H1 (cell line): ENCODE measurements at regions not wholly inside any gene's neighbourhood (a gene's known extent, or its start where the extent isn't known, plus 50 kb on each side); places are given as distances from the start of the nearest gene placed in this dataset.

Experiments
- CTCF ChIA-PET: fragments of 300-600 bp; sonication (Branson Sonifier 250); formaldehyde crosslinking; loops from one replicate; lab custom pipeline; 2021; ENCODE audit not compliant: partially characterized antibody; lab: Charles Lee
- POLR2A ChIA-PET: fragments of 300-600 bp; sonication (Branson Sonifier 250); formaldehyde crosslinking; loops from one replicate; lab custom pipeline; 2021; ENCODE audit warnings: inconsistent platforms; ENCODE audit not compliant: partially characterized antibody; lab: Charles Lee
- DNase-seq, 2 experiments: peaks; one replicate each; pipeline versions ENCODE4 v3.0.0 to v3.0.0-alpha.2; 2010 to 2022; ENCODE audit warnings: low spot score in 2 of 2, low read depth in 1 of 2, mixed read lengths in 1 of 2
- FAIRE-seq: peaks from 2 replicates; lab custom pipeline; 2011; peaks lifted over from hg19 to GRCh38; lab: Jason Lieb, UNC
- H2AFZ ChIP-seq: 2 replicates; pipeline ENCODE4 v1.8.1; 2012; ENCODE audit warnings: low read length, inconsistent platforms
- H2AK5ac ChIP-seq: 2 replicates; pipeline ENCODE4 v1.6.1; 2013; ENCODE audit warnings: low read depth, low read length
- H2BK120ac ChIP-seq: replicated peaks from 2 replicates; pipeline ENCODE3; 2013; ENCODE audit warnings: low read depth, low read length, inconsistent platforms
- H2BK12ac ChIP-seq: 2 replicates; pipeline ENCODE4 v1.6.1; 2013; ENCODE audit warnings: low read depth, low read length
- H2BK15ac ChIP-seq: 2 replicates; pipeline ENCODE4 v1.6.1; 2013; ENCODE audit warnings: low read length
- H2BK20ac ChIP-seq: 2 replicates; pipeline ENCODE4 v1.6.1; 2013; ENCODE audit warnings: low read length
- H2BK5ac ChIP-seq: 2 replicates; pipeline ENCODE4 v1.6.1; 2013; ENCODE audit warnings: low read depth, low read length
- H3K14ac ChIP-seq: 2 replicates; pipeline ENCODE4 v1.6.1; 2013; ENCODE audit warnings: inconsistent platforms; ENCODE audit not compliant: insufficient read length
- H3K18ac ChIP-seq: 2 replicates; pipeline ENCODE4 v1.6.1; 2013; ENCODE audit warnings: low read length; ENCODE audit errors: extremely low read depth
- H3K23ac ChIP-seq: 2 replicates; pipeline ENCODE4 v1.6.1; 2013; ENCODE audit warnings: inconsistent platforms; ENCODE audit not compliant: insufficient read length
- H3K23me2 ChIP-seq: 2 replicates; pipeline ENCODE4 v1.6.1; 2013; ENCODE audit warnings: low read depth, low read length
- H3K27ac ChIP-seq: 2 replicates; pipeline ENCODE4 v1.6.1; 2011; ENCODE audit warnings: low read depth, low read length, inconsistent platforms
- H3K27me3 ChIP-seq, 4 experiments: replicated peaks in 1 of 4; 1 replicate in 1 of 4; 2 replicates in 3 of 4; pipeline versions ENCODE4 v1.6.1 to v1.8.1; 2011 to 2013; ENCODE audit warnings: low read length in 3 of 4, mild to moderate bottlenecking in 3 of 4, inconsistent platforms in 2 of 4, mixed read lengths in 2 of 4, moderate library complexity in 1 of 4; ENCODE audit not compliant: control insufficient read depth in 3 of 4, insufficient read depth in 3 of 4; ENCODE audit errors: extremely low read depth in 1 of 4
- H3K36me3 ChIP-seq, 4 experiments: 2 replicates each; pipeline versions ENCODE4 v1.6.1 to v1.8.1; 2011 to 2013; ENCODE audit warnings: mild to moderate bottlenecking in 4 of 4, low read length in 3 of 4, moderate library complexity in 2 of 4, control low read depth in 1 of 4, inconsistent platforms in 1 of 4; ENCODE audit not compliant: insufficient read depth in 4 of 4, control insufficient read depth in 2 of 4
- H3K4ac ChIP-seq: replicated peaks from 2 replicates; pipeline ENCODE3; 2013; ENCODE audit warnings: low read length, low read depth, mixed read lengths, inconsistent platforms; ENCODE audit not compliant: insufficient read length
- H3K4me1 ChIP-seq, 4 experiments: replicated peaks in 1 of 4; 1 replicate in 1 of 4; 2 replicates in 3 of 4; pipeline versions ENCODE4 v1.6.1 to v1.8.1; 2011 to 2013; ENCODE audit warnings: low read length in 3 of 4, inconsistent platforms in 2 of 4, mixed read lengths in 1 of 4; ENCODE audit not compliant: insufficient read depth in 4 of 4, control insufficient read depth in 3 of 4
- H3K4me2 ChIP-seq, 2 experiments: 2 replicates each; pipeline versions ENCODE4 v1.6.1 to v1.8.1; 2011 to 2013; ENCODE audit warnings: low read depth in 2 of 2, low read length in 2 of 2, control low read depth in 1 of 2, inconsistent platforms in 1 of 2, mild to moderate bottlenecking in 1 of 2; ENCODE audit not compliant: insufficient read depth in 1 of 2
- H3K4me3 ChIP-seq, 4 experiments: fragments of 200-600, 300-600 bp in 1 of 4; sonication (generic), shearing (Covaris generic), sonication (Bioruptor Twin) in 1 of 4; 2 replicates each; pipeline versions ENCODE4 v1.5.1 to v1.8.1; 2011 to 2016; ENCODE audit warnings: low read length in 4 of 4, low read depth in 3 of 4, control low read depth in 2 of 4, inconsistent platforms in 2 of 4, mild to moderate bottlenecking in 2 of 4, mixed read lengths in 1 of 4, moderate library complexity in 1 of 4; ENCODE audit not compliant: insufficient read depth in 2 of 4; ENCODE audit errors: extremely low read depth in 1 of 4
- H3K56ac ChIP-seq: replicated peaks from 2 replicates; pipeline ENCODE3; 2013; ENCODE audit warnings: low read depth, mild to moderate bottlenecking, mixed read lengths, low read length, inconsistent platforms; ENCODE audit not compliant: insufficient read length
- H3K79me1 ChIP-seq: 2 replicates; pipeline ENCODE4 v1.6.1; 2013; ENCODE audit warnings: low read depth, low read length, control low read depth
- H3K79me2 ChIP-seq, 2 experiments: 2 replicates each; pipeline versions ENCODE4 v1.6.1 to v1.8.1; 2012 to 2013; ENCODE audit warnings: low read length in 2 of 2, mild to moderate bottlenecking in 2 of 2, inconsistent platforms in 1 of 2; ENCODE audit not compliant: insufficient read depth in 2 of 2, control insufficient read depth in 1 of 2
- H3K9ac ChIP-seq, 4 experiments: replicated peaks in 1 of 4; 1 replicate in 1 of 4; 2 replicates in 3 of 4; pipeline versions ENCODE4 v1.6.1 to v1.8.1; 2011 to 2013; ENCODE audit warnings: low read depth in 3 of 4, low read length in 3 of 4, control low read depth in 2 of 4, mild to moderate bottlenecking in 2 of 4, moderate library complexity in 2 of 4, inconsistent platforms in 1 of 4; ENCODE audit errors: extremely low read depth in 1 of 4
- H3K9me3 ChIP-seq, 2 experiments: 2 replicates each; pipeline versions ENCODE4 v1.6.1 to v1.8.1; 2012 to 2013; ENCODE audit warnings: mild to moderate bottlenecking in 2 of 2, moderate library complexity in 2 of 2, control low read depth in 1 of 2, inconsistent platforms in 1 of 2, low read depth in 1 of 2, low read length in 1 of 2, mixed read lengths in 1 of 2; ENCODE audit not compliant: insufficient read depth in 2 of 2
- H4K20me1 ChIP-seq, 2 experiments: replicated peaks in 1 of 2; 2 replicates each; pipeline versions ENCODE3 to v1.8.1; 2011 to 2013; ENCODE audit warnings: inconsistent platforms in 2 of 2, low read length in 2 of 2, mild to moderate bottlenecking in 1 of 2; ENCODE audit not compliant: insufficient read depth in 2 of 2, control insufficient read depth in 1 of 2
- H4K5ac ChIP-seq: 2 replicates; pipeline ENCODE4 v1.6.1; 2013; ENCODE audit warnings: low read length, low read depth, mixed read lengths, inconsistent platforms; ENCODE audit not compliant: insufficient read length
- H4K8ac ChIP-seq: 2 replicates; pipeline ENCODE4 v1.8.0; 2013; ENCODE audit warnings: mild to moderate bottlenecking, moderate library complexity, low read length, inconsistent platforms; ENCODE audit not compliant: insufficient read depth; ENCODE audit errors: extremely low read depth
- H4K91ac ChIP-seq: replicated peaks from 2 replicates; pipeline ENCODE3; 2013; ENCODE audit warnings: low read length, mixed read lengths, inconsistent platforms; ENCODE audit not compliant: insufficient read length
- GABPA ChIP-seq: IDR thresholded peaks from 2 replicates; pipeline ENCODE4 v1.6.1; 2011; ENCODE audit warnings: mild to moderate bottlenecking, low read length, moderate library complexity, borderline replicate concordance; ENCODE audit not compliant: insufficient read depth
- HDAC2 ChIP-seq, 2 experiments: fragments of 300-600 bp in 1 of 2; sonication (generic) in 1 of 2; IDR thresholded peaks; 2 replicates each; pipeline ENCODE4 v1.6.1; 2011 to 2012; ENCODE audit warnings: low read depth in 2 of 2, low read length in 2 of 2, mild to moderate bottlenecking in 2 of 2, moderate library complexity in 2 of 2, borderline replicate concordance in 1 of 2, inconsistent platforms in 1 of 2
- JUN ChIP-seq: IDR thresholded peaks from 2 replicates; pipeline ENCODE4 v1.6.1; 2011; ENCODE audit warnings: low read depth, mild to moderate bottlenecking, improper control_type of control experiment, low read length
- KDM1A ChIP-seq: fragments of 200-600, 300-600 bp; sonication (generic); IDR thresholded peaks from 2 replicates; pipeline ENCODE4 v1.7.1; 2016; ENCODE audit warnings: mild to moderate bottlenecking, low read length, borderline replicate concordance
- NRF1 ChIP-seq: IDR thresholded peaks from 2 replicates; pipeline ENCODE4 v1.6.1; 2011; ENCODE audit warnings: mild to moderate bottlenecking, low read depth, low read length, improper control_type of control experiment
- PHF8 ChIP-seq: fragments of 200-600 bp; sonication (generic); conservative IDR thresholded peaks from 2 replicates; pipeline ENCODE4 v1.7.1; 2012; ENCODE audit warnings: low read depth, mild to moderate bottlenecking, inconsistent platforms, low read length, moderate library complexity
- POU5F1 ChIP-seq: IDR thresholded peaks from 2 replicates; pipeline ENCODE4 v1.6.1; 2011; ENCODE audit warnings: low read depth, mild to moderate bottlenecking, low read length, moderate library complexity
- RFX5 ChIP-seq: IDR thresholded peaks from 2 replicates; pipeline ENCODE4 v1.6.1; 2011; ENCODE audit warnings: low read depth, low read length, improper control_type of control experiment, borderline replicate concordance
- SP4 ChIP-seq: IDR thresholded peaks from 2 replicates; pipeline ENCODE4 v1.6.1; 2012; ENCODE audit warnings: low read length, inconsistent platforms
- WGBS, 2 experiments: shearing (Covaris generic) in 1 of 2; methylation state at CpG; one replicate each; pipeline versions ENCODE4 v1.1.6 to v1.1.7; 2013 to 2015; ENCODE audit warnings: low lambda C conversion rate in 2 of 2, mixed read lengths in 2 of 2, inconsistent platforms in 1 of 2, low coverage in 1 of 2, missing lambda C conversion rate in 1 of 2; ENCODE audit not compliant: insufficient replicate concordance in 2 of 2, insufficient coverage in 1 of 2, insufficient read length in 1 of 2; ENCODE audit errors: extremely low coverage in 1 of 2, missing lambda C conversion rate in 1 of 2; 5-methylcytosine and 5-hydroxymethylcytosine counted together
- TF ChIP-seq, protein P1 (sequence below): IDR thresholded peaks from 2 replicates; pipeline ENCODE4 v1.6.1; 2012; ENCODE audit warnings: low read length, inconsistent platforms

DNA sequence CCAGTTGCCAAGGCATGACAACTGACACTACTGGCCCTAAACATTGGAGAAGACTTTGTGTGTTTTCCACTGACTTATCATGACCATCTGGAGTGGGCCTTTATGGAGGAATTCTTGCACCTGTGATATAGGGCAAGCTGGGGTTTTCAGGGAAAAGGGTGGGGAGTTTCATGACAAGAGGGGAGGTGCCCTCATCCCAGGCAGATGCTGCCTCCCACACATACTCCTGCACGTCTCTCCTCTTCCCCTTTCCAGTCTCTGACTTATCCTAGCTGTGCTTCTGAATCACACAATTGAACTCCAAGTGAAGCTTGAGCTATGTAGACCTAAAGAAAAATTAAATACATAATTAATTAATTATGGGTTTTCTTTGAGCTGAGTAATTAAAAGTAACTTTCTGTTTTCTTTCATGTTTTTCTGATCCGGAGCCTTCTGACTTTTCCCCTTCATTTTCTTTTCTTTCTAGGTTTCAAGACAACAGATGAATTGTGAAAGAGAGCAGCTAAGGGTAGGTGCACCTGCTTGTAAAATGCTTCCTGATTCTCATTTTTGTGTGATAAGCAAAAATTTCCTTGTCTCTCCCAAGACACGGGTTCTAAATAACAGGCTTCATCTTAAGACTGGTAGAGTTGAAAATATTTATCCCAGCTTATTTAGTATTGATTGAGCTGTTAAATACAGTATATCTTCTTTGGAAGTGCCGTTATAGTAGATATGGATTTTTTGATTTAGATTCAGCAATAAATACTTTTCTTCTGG is 280.9 kb upstream of the RBFOX1 start:
- Histone ChIP-seq H3K9ac (no peak overlapping the region), H4K91ac (no peak overlapping the region), H3K79me1 (no peaks in the 10 kb centered on the region), H3K4me1 (peaks cover 0 to 6% (median 0%) of the 10 kb centered on the region in 4 experiments; a peak in 1 of 7 replicates), H3K36me3 (no peaks in the 10 kb centered on the region), H3K4ac (no peak overlapping the region), H3K23ac (no peak overlapping the region), H2BK15ac (no peak overlapping the region), H3K4me2 (no peak overlapping the region), H4K5ac (no peak overlapping the region), H3K27me3 (no peaks in the 10 kb centered on the region), H3K56ac (no peak overlapping the region), H2AFZ (no peak overlapping the region), H3K18ac (no peak overlapping the region), H3K4me3 (no peak overlapping the region), H3K14ac (no peak overlapping the region), H2BK12ac (no peak overlapping the region), H4K8ac (no peak overlapping the region), H3K9me3 (no peaks in the 10 kb centered on the region), H2BK120ac (no peak overlapping the region), H3K27ac (no peak overlapping the region), H2AK5ac (no peak overlapping the region), H2BK20ac (no peak overlapping the region), H4K20me1 (no peaks in the 10 kb centered on the region), H3K79me2 (no peaks in the 10 kb centered on the region), H3K23me2 (no peaks in the 10 kb centered on the region), H2BK5ac (no peak overlapping the region)
- WGBS, 2 experiments: 77% methylated on average over 4 of the region's 4 CpGs; no CpG with 5 or more reads in 1 of the 2 experiments
- no peak for DNase-seq
- CTCF ChIA-PET: interaction anchor here (1.2 to 2.0 kb wide), 3 partner anchors 26 to 369 kb away, joined by 3 to 6 read pairs (median 5); no protein-coding TSS in a partner anchor
- FAIRE-seq: no peak
- POLR2A ChIA-PET: no interaction called here
- no peak for TF ChIP-seq PHF8
- TF ChIP-seq POU5F1: no peak
- no peak for TF ChIP-seq SP4
- TF ChIP-seq, protein P1, sequence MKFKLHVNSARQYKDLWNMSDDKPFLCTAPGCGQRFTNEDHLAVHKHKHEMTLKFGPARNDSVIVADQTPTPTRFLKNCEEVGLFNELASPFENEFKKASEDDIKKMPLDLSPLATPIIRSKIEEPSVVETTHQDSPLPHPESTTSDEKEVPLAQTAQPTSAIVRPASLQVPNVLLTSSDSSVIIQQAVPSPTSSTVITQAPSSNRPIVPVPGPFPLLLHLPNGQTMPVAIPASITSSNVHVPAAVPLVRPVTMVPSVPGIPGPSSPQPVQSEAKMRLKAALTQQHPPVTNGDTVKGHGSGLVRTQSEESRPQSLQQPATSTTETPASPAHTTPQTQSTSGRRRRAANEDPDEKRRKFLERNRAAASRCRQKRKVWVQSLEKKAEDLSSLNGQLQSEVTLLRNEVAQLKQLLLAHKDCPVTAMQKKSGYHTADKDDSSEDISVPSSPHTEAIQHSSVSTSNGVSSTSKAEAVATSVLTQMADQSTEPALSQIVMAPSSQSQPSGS: no peak
- TF ChIP-seq GABPA: no peak
- no peak for TF ChIP-seq NRF1
- TF ChIP-seq HDAC2 (IDR thresholded peaks at IDR 0.05; ENCODE audit: borderline replicate concordance in 1 of 2, low read depth in 2 of 2, low read length in 2 of 2): no peak
- no peak for TF ChIP-seq JUN
- no peak for TF ChIP-seq KDM1A
- no peak for TF ChIP-seq RFX5
